Kasumi-1 (cell line): ENCODE measurements at regions not wholly inside any gene's neighbourhood (a gene's known extent, or its start where the extent isn't known, plus 50 kb on each side); places are given as distances from the start of the nearest gene placed in this dataset.

ENCODE experiments used
- DNase-seq, 2 experiments: peaks; one replicate each; lab custom pipeline; 2025; lab: John Stamatoyannopoulos, UW

DNA sequence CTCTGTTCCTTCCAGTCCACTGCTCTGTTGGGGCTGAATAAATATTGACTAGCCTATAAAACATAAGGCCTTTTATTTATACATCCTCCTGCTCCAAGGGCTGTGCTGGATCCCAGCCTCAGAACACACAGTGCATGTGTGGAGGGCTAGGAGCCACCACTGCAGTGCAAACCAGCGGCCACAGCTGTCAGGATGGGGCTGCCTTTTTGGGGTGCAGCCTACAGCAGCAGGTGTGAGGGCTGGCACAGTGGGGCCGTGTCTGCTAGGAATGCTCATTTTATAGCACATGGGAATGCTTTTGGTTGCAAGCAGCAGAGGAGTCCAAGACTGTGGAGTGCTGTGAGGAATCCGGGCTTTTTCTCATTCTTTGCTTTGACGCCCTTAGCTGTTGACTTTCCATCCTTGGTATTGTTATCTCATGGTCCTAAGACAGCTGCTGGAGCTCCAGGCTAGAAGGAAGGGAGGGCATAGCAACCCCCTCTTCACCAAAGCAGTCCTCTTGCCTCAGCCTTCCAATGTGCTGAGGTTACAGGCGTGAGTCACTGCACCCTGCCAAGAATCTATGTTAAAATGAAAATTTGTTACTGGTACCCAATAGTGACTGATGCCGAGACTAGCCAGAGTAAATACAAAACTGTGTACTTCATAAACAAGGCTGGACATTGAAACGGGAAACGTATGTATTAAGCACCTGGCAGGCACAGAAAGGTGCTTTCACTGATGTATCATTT, 334.3 kb upstream of the GATB start:
- DNase-seq, result no peak

- no peak for DNase-seq
Measured at GRCh38 chr4:152091405-152091804, 330.6 kb upstream of the GATB start.

- no peak for DNase-seq
Measured at GRCh38 chr4:152090543-152090942, 329.7 kb upstream of the GATB start.

DNA sequence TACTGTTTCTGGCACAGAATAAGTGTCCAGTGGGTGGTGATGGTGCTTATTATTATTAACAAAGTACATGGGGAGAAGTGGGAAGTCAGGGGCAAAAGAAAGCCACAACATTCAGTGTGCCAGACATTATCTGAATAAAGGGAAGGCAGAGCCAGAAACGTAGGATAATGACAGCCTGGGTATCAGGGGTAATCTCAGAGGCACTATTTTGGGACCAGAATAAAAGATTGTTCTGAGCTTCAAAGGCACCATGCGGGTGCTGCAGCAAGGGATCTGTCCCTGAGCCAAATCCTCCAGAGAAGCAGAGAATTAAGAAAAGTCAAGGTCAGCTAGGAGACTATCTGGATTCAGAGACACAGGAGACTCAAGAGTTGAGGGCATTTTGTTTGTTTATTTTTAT, 328.8 kb upstream of the GATB start:
- DNase-seq, result no peak

DNA sequence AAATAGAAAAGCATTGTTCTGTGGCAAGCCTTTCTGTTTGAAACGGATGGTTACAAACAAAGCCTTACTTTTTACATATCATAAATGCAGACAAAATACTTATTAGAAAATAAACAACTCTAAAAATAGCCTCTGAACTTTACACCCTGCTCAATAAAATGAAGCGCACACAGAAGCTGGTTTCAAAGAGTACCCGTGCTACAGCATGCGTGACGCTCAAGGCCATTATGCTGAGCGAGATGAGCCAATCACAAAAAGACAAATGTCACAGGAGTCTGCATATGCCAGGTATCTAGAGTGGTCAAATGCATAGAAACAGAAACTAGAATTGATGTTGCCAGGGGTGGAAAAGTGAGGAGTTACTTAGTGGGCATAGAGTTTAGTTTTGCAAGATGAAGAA, 326.5 kb upstream of the GATB start:
- DNase-seq, result no peak

- DNase-seq, result no peak
Measured at GRCh38 chr4:152085657-152086056, 324.9 kb upstream of the GATB start.

DNA sequence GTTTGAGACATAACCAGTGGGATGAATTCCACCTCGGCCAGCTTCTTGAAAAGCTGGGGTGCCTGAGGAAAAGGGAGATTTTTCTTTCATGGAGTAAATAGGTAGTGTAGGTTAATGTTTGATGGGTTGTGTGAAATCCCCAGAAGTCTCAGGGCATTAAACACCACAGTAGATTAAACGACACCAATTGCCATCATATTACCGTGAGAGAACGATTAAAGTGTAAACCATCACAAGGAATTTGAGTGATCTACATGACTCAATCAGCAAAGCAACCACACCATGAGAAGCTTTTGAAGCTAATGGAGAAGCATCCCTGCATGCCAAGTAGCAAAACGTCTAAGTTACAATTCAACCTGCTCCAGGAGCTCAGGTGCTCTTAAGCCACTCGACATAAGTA, 322.5 kb upstream of the GATB start:
- DNase-seq, result no peak

DNA sequence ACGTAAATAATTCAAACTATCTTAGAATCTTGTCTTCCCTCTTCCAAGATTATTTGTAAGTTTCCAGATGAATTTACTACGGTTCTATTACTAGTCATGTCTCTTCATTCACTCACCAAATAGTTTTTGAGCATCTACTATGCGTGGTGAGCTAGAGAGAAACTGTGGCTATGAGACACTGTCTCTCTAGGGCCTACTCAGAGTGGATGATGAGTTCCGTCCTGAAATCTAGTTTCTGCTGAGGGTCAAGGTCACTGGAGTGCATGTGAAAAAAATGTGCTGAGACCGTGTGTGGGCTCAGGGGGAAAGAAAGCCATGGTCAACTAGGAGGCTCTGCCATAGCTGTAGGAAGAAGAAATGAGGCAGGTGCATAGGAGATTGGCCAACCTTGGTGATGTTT, 320.2 kb upstream of the GATB start:
- DNase-seq, result no peak

DNA sequence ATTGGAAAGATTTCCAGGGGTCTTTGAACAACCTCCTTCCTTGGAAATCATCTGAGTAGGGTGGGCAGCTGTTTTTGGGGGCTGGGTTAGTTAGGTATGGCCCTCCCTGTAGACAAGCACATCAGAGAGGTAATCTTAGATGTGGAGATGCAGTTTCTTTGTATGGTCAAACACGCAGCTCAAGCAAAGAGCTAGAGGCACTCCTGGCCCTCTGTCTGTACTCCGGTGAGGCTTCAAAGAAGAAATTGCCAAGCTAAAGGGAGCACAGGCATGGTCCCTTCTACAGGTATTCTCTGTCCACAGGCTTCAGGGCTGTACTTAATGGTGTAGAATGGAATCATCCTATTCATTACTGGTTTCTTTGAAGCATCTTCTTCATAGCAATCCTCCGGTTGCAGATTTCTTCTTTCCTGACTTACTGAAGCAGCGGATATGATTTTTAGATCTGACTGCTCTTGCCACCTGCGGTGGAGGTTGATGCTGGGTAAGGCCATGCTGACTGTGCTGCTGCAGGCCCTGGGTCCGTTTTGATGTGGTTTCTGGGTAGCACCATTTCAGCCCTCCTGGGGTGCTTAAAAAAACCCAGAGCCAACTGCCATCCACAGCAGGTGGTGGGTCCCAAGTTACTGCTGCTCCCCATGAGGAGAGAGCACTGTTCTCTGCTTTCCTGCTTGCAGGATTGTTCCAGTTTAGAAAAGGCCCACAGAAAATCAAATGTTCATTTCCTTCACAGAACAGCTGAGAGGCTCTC, 318.9 kb upstream of the GATB start:
- DNase-seq, result no peak

GRCh38 chr4:152079079-152079478, 318.3 kb upstream of the GATB start:
- no peak for DNase-seq

DNA sequence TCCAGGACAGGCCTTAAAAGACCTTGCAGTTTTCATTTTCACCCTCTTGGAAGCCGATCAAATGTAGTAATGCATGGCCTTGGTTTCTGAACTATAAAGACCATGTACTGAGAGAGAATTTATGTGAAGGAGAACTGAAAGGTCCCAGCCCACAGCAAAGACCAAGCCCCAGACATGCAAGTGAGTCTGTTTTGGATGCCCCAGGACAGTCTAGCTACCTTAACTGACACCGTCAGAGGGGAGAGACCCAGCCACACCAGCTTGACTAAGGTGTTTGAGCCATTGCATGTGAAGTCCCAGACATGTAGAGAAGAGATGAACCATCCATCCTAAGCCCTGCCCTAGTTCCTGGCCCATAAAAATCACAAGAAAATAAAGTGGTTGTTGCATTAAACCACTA, 316.8 kb upstream of the GATB start:
- DNase-seq, result no peak

DNA sequence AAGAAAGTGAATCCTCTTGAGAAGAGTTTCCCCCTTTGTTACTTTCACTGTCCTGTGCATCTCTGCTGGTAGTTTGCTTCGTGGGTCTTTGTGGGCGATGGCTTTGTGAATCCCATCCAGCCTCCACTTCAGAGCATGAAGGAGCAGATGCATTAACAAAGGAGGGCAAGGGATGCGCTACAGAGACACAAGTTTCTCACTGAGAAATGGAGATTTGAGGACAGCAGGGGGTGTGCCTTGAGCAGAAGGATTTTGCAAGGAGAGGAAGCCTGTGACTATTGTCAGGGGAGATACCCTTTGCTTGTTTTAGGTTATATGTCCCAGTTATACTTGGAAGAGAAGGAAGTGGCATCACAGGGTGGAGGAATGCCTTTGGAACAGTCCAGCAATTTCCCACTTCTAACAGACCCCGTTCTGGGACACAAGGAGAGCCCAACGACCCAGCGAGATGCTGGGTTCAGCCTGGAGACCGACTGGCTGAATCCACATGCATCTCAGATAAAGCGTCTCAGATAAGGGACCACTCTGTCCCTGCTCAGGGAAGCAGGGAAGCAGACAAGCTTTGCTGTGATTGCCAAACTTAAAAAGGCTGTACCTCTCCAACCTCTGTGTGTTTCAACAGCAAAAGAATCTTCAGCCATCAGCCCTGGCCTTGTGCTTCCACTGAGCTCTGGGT, 314.6 kb upstream of the GATB start:
- DNase-seq, result no peak

DNA sequence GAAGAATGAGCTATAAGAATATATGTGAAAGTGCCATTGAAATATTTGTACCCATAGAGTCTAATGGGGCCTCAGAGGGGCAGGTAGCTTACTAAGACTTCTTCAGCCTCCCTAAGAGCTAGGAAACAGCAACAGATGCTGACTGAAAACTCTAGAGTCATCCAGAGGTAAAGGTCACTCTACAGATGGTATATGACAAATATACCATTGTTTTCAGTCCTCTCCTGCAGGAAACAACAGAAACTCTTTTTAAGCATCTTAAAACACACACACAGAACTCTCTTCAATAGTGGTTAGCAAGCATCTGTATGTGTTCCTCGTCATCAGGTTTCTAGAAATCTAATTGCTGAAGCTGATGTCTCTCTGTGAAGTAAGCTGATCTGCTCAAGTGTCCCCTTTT, 313.8 kb upstream of the GATB start:
- no peak for DNase-seq

- DNase-seq, result no peak
Measured at GRCh38 chr4:152074088-152074437, 313.3 kb upstream of the GATB start.

- no peak for DNase-seq
Measured at GRCh38 chr4:152073351-152074087, 312.7 kb upstream of the GATB start.

- no peak for DNase-seq
Measured at GRCh38 chr4:152072906-152073305, 312.1 kb upstream of the GATB start.

- no peak for DNase-seq
Measured at GRCh38 chr4:152072001-152072485, 311.2 kb upstream of the GATB start.

DNA sequence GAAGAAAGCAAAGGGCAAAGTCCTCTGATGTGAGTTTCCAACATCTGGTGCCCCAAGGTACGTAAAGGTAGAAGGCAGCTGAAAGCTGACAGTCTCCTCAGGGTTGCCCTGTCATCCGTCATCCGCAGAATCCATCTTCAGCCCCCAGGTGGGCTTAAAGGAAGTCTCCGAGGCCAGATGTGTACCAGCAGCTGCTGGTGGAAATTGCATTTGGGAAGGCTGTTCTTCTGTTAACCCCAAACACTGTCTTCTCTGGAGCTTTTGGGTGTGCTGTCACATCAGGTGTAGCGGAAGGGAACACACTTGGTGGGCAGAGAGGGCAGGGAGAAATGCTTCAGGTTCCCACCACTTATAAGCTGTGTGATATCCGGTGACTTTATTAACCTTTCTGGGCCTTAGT, 310.0 kb upstream of the GATB start:
- no peak for DNase-seq

GRCh38 chr4:152068866-152069265, 308.1 kb upstream of the GATB start:
- DNase-seq, result no peak

- DNase-seq, result no peak
Measured at GRCh38 chr4:152065545-152065944, 304.7 kb upstream of the GATB start.

DNA sequence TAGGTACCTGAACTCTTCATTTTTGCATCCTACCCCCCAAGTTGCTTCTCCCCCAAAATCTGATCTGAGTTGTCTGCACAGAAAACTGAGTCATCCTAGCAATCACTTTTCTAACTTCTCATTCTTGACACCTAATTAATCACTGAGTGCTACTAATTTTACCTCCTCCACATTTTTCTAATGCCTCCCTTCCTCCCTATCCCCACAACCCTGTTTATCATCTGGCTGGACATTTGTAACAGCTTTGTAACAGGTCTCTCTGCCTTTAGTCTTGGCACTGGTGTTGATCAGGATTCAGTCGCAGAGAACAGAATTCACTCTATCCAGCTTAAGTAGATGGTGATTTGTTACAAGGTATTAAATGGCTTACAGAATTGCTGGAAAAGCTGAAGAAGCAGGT, 303.9 kb upstream of the GATB start:
- DNase-seq, result no peak

DNA sequence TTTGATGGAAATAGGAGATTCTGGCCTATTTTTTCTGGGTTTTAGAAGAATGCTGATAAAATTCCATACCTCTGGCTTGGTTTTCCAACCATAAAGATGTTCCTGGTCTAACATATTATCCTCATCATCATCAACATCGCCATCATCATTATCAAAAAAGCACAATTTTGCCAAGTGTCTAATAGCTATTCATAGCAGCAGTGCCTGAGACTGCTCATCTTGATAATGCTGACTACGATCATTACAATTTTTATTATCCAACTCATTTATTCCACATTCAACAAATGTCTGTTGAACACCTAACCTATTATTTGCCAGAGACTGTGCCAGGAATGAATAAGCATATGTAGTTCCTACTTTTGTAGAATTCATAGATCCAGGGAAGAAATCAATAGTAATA, 303.5 kb upstream of the GATB start:
- no peak for DNase-seq
